Coronary artery (tissue), 2 donors: ENCODE measurements at regions not wholly inside any gene's neighbourhood (a gene's known extent, or its start where the extent isn't known, plus 50 kb on each side); places are given as distances from the start of the nearest gene placed in this dataset.

Experiments used
- DNase-seq: peaks from one replicate; pipeline ENCODE4 v3.0.0-alpha.2; 2017; ENCODE audit warnings: low spot score
- H3K27ac ChIP-seq, 2 donors: fragments of 200-600 bp; sonication (generic); one replicate each; pipeline ENCODE4 v1.5.1; 2016 to 2019
- H3K4me3 ChIP-seq: fragments of 200-600 bp; sonication (generic); 2 replicates; pipeline ENCODE4 v1.5.1; 2016; ENCODE audit warnings: mild to moderate bottlenecking, moderate library complexity
- TF ChIP-seq, protein P1 (sequence below): fragments of 200-600 bp; sonication (generic); IDR thresholded peaks from one replicate; pipeline ENCODE4 v1.5.1; 2019; ENCODE audit warnings: antibody characterized with exemption

DNA sequence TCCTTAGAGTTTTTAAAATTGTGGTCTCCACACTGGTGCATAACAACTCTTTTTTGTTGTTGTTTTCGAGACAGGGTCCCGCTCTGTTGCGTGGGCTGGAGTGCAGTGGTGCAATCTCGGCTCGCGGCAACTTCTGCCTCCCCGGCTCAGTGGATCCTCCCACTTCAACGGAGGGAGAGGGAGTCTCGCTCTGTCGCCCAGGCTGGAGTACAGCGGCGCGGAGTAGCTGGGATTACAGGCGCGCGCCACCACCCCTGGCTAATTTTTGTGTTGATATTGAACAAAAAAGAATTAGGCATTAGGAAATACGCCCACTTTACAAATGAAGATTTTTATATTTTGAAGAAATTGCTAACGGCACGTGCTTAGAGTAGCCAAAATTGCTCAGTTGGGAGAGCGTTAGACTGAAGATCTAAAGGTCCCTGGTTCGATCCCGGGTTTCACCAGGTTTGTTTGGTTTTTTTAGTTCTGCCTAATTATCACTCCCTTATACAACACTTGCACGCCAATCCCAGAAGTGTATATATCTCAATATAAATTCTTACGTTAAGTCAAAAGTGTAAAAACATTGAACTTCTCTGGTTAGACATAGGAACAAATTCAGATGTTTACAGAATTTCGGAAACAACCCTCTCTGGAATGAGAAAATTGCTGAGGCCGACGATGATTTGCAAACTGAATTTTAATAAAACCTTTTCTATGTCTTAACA is 159.6 kb downstream of the TRIM27 start:
- TF ChIP-seq, protein P1, sequence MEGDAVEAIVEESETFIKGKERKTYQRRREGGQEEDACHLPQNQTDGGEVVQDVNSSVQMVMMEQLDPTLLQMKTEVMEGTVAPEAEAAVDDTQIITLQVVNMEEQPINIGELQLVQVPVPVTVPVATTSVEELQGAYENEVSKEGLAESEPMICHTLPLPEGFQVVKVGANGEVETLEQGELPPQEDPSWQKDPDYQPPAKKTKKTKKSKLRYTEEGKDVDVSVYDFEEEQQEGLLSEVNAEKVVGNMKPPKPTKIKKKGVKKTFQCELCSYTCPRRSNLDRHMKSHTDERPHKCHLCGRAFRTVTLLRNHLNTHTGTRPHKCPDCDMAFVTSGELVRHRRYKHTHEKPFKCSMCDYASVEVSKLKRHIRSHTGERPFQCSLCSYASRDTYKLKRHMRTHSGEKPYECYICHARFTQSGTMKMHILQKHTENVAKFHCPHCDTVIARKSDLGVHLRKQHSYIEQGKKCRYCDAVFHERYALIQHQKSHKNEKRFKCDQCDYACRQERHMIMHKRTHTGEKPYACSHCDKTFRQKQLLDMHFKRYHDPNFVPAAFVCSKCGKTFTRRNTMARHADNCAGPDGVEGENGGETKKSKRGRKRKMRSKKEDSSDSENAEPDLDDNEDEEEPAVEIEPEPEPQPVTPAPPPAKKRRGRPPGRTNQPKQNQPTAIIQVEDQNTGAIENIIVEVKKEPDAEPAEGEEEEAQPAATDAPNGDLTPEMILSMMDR: no peak
- Histone ChIP-seq H3K4me3 (no peak overlapping the region), H3K27ac (no peak overlapping the region)
- no peak for DNase-seq

DNA sequence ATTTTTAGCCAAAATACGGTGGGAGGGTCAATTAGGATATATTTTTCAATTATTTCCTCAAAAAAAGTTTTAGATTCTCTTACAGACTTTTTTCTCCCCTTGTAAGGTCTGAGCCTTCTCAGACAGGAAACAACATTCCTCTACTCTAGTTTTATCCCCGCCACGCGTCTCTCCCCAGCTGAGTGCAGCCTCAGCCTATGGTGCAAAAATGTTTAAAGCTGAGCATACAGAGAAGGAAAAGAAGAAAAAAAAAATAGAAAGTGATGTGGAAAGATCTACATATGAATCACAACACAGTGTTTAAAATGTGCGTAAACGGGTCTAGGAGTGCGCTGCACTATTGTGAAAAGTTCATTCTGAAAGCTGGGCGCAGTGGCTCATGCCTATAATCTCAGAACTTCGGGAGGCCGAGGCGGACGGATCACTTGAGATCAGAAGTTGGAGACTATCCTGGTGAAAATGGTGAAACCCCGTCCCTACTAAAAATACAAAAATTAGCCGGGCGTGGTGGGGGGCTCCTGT is 159.0 kb downstream of the TRIM27 start:
- no peak for DNase-seq
- no peak overlapping the region for H3K4me3 ChIP-seq
- H3K27ac ChIP-seq: no peak overlapping the region
- TF ChIP-seq, protein P1: no peak

DNA sequence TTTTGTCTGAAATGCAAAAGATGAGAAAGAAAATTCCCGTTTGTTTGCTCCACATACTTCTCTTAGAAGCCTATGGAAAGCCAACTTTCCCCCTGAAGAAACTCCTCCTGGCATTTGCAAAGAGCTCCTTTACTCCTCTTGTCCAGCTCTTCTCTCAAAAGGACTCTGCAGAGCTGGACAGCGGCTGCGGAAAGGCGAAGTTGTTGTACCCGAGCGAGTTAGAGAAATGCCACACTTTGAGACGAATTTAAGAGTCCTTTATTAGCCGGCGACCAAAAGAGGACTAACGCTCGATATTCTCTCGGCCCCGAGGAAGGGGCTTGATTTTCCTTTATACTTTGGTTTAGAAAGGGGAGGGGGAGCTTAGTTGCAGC is 157.8 kb downstream of the TRIM27 start:
- TF ChIP-seq, protein P1: no peak
- no peak overlapping the region for H3K27ac ChIP-seq
- no peak for DNase-seq
- H3K4me3 ChIP-seq: no peak overlapping the region

DNA sequence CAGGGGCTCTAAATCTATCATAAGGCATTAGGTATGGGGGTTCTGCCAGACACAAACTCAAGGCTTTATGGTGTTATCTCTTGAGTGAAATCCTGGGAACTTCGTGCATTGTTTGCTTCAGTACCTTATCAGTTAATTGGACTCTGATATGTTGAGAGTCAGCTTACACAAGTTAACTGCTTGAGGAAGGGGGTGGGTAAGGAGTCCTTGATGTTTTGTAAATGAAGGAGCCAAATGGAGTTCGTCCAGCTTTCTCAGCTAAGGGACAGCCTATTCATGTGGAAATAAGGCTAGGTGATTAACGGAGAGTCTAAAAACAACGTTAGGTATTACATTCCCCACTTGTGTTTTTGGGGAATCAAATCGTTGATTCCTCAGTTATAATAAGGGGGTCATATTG is 157.4 kb downstream of the TRIM27 start:
- H3K4me3 ChIP-seq: no peak overlapping the region
- no peak for DNase-seq
- TF ChIP-seq, protein P1: no peak
- no peak overlapping the region for H3K27ac ChIP-seq

DNA sequence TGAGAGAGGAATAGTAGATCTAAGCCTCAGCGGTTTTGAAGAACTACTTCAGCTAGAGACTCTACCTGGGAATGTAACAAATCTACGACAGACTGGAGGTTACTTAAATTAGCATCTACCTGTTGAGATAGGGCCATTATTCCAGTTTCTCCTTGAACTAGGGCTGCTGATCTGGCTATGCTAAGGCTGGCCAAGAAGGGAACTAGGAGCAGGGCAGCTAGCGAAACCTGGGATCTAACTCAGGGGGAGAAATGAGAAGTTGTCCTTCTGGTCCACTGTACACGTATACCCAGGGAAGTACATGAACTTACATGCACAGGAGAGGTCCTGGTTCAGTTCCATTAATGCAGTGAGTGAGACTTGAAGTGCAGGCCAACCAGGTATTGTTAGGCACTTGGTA is 156.7 kb downstream of the TRIM27 start:
- TF ChIP-seq, protein P1: no peak
- no peak overlapping the region for H3K27ac ChIP-seq
- no peak overlapping the region for H3K4me3 ChIP-seq
- no peak for DNase-seq

DNA sequence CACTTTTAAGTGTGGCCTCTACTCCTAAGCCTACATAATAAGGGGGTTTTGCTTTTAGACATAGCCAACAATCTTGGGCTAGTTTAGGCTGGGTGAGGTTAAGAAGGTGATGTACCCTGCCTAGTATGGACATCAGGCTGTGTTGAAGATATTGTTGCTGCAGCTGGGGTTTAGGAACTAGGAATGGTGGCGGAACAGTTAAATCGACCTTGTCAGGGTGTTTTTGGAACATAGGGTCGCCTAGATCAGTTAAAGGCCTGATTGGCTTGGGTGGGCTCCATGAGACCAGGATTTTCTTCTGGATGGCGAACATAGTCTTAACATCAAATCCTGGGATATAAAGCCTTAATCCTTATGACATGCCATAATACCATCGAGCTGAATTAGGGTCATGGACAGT is 156.1 kb downstream of the TRIM27 start:
- Histone ChIP-seq H3K27ac (no peak overlapping the region), H3K4me3 (no peak overlapping the region)
- TF ChIP-seq, protein P1: no peak
- DNase-seq: no peak

DNA sequence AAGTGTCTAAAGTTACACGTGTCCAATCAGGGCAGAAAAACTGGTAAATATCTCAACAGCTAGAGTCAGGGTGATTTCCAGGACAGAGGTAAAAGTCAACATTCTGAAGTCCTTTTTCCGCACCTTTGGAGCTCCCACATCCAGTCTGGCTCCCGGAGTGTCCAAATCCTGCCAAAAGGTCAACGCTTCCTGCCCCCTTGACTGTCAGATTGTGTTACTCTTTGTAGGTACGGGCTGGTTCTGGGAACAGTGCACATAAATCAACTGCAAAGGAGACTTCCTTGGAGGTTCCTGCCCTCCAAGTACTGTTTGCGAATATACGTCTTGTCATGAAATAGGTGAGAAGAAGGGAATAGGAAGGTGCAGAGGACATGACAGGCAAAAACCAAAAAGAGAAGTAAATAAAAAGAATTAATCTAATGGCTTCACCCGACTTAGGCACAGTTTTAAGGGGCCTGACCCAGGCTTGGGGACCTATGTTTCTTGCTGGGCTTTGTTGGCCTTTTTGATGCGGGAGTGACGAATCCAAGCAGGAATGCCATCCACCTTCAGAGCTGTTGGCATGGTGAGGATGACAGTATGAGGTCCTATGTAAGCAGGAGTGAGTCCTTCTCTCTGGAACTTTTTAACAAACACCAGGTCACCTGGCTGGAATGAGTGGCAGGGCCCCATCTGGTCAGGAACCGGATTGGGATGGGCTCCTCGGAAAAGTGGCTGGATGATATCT is 155.4 kb downstream of the TRIM27 start:
- no peak for DNase-seq
- TF ChIP-seq, protein P1: no peak
- no peak overlapping the region for H3K27ac ChIP-seq
- no peak overlapping the region for H3K4me3 ChIP-seq
